Activated CD4-positive, alpha-beta T cell treated with anti-CD3 and anti-CD28 coated beads for 36 hours (primary cell): ENCODE measurements at regions not wholly inside any gene's neighbourhood (a gene's known extent, or its start where the extent isn't known, plus 50 kb on each side); places are given as distances from the start of the nearest gene placed in this dataset.

ENCODE experiments used
- ATAC-seq: fragments of 200-7000 bp; cut with Tn5 transposase; one replicate; pipeline ENCODE4 v1.10.0; 2021; ENCODE audit warnings: mild to moderate bottlenecking, moderate library complexity
- CTCF ChIA-PET: fragments of 350-600 bp; sonication (Branson Sonifier 250); formaldehyde crosslinking; loops from one replicate; lab custom pipeline; 2021; ENCODE audit warnings: antibody characterized with exemption; lab: Charles Lee
- POLR2A ChIA-PET: fragments of 350-600 bp; sonication (Branson Sonifier 250); formaldehyde crosslinking; loops from one replicate; lab custom pipeline; 2021; ENCODE audit warnings: antibody characterized with exemption, inconsistent platforms; lab: Charles Lee
- DNase-seq: peaks from one replicate; pipeline ENCODE4 v3.0.0-alpha.2; 2020
- H3K27ac Mint-ChIP-seq: one replicate; pipeline ENCODE4 v1.8.0; 2021; ENCODE audit warnings: mixed read lengths
- H3K27me3 Mint-ChIP-seq: one replicate; pipeline ENCODE4 v1.8.0; 2021; ENCODE audit warnings: mixed read lengths
- H3K36me3 Mint-ChIP-seq: one replicate; pipeline ENCODE4 v1.8.0; 2021; ENCODE audit warnings: low read depth, mixed read lengths
- H3K4me1 Mint-ChIP-seq: one replicate; pipeline ENCODE4 v1.8.0; 2021; ENCODE audit warnings: mixed read lengths
- H3K4me3 Mint-ChIP-seq: one replicate; pipeline ENCODE4 v1.8.0; 2021; ENCODE audit warnings: mild to moderate bottlenecking, moderate library complexity, mixed read lengths
- H3K9me3 Mint-ChIP-seq: one replicate; pipeline ENCODE4 v1.8.0; 2021; ENCODE audit warnings: low read depth, mixed read lengths
- intact Hi-C, 2 experiments: fragments of 100-400 bp; cut with DNase I in 1 of 2; cut with micrococcal nuclease in 1 of 2; formaldehyde crosslinking; loops; one replicate each; pipeline versions ENCODE4 v1.14.2 to v1.15.1; 2022 to 2024; cut with DNase I, micrococcal nuclease

GRCh38 chr1:56442290-56442877 is 137.0 kb downstream of the PLPP3 start:
- ChIA-PET POLR2A (no interaction called here), CTCF (no interaction called here)
- Mint-ChIP-seq H3K9me3 (no peaks in the 10 kb centered on the region), H3K36me3 (no peaks in the 10 kb centered on the region), H3K27me3 (no peaks in the 10 kb centered on the region), H3K4me1 (no peaks in the 10 kb centered on the region), H3K27ac (no peak overlapping the region), H3K4me3 (no peak overlapping the region)
- DNase-seq (no peak), ATAC-seq (no peak)
- intact Hi-C loops = no loop called here

- no peak for ATAC-seq
- no peaks in the 10 kb centered on the region for H3K27me3 Mint-ChIP-seq
- no peak for DNase-seq
- H3K4me1 Mint-ChIP-seq = no peaks in the 10 kb centered on the region
- no peaks in the 10 kb centered on the region for H3K36me3 Mint-ChIP-seq
- ChIA-PET POLR2A (no interaction called here), CTCF (no interaction called here)
- no peak overlapping the region for H3K4me3 Mint-ChIP-seq
- intact Hi-C loops = no loop called here
- no peaks in the 10 kb centered on the region for H3K9me3 Mint-ChIP-seq
- no peak overlapping the region for H3K27ac Mint-ChIP-seq
Measured at GRCh38 chr1:56441601-56442000, 137.8 kb downstream of the PLPP3 start.

GRCh38 chr1:56439610-56440264 is 139.6 kb downstream of the PLPP3 start:
- H3K9me3 Mint-ChIP-seq = no peaks in the 10 kb centered on the region
- no peak overlapping the region for H3K27ac Mint-ChIP-seq
- DNase-seq (no peak), ATAC-seq (no peak)
- CTCF ChIA-PET = no interaction called here
- H3K36me3 Mint-ChIP-seq = no peaks in the 10 kb centered on the region
- intact Hi-C loops = no loop called here
- no peaks in the 10 kb centered on the region for H3K4me1 Mint-ChIP-seq
- H3K4me3 Mint-ChIP-seq = no peak overlapping the region
- no peaks in the 10 kb centered on the region for H3K27me3 Mint-ChIP-seq
- POLR2A ChIA-PET = no interaction called here

GRCh38 chr1:56438901-56439551 is 140.3 kb downstream of the PLPP3 start:
- ATAC-seq (no peak), DNase-seq (no peak)
- POLR2A ChIA-PET = no interaction called here
- intact Hi-C loops = no loop called here
- Mint-ChIP-seq H3K4me3 (no peak overlapping the region), H3K27ac (no peak overlapping the region), H3K27me3 (no peaks in the 10 kb centered on the region), H3K4me1 (no peaks in the 10 kb centered on the region), H3K36me3 (no peaks in the 10 kb centered on the region), H3K9me3 (no peaks in the 10 kb centered on the region)
- CTCF ChIA-PET = no interaction called here

GRCh38 chr1:56437959-56438358 is 141.4 kb downstream of the PLPP3 start:
- POLR2A ChIA-PET = interaction anchor here (0.6 kb wide), 1 partner anchor 140 kb away, joined by 4 read pairs; no protein-coding TSS in a partner anchor

GRCh38 chr1:56436912-56437417 is 142.4 kb downstream of the PLPP3 start:
- POLR2A ChIA-PET = no interaction called here
- intact Hi-C loops = no loop called here
- Mint-ChIP-seq H3K27ac (no peak overlapping the region), H3K27me3 (no peaks in the 10 kb centered on the region), H3K36me3 (no peaks in the 10 kb centered on the region), H3K9me3 (no peaks in the 10 kb centered on the region), H3K4me3 (no peak overlapping the region), H3K4me1 (no peaks in the 10 kb centered on the region)
- no peak for ATAC-seq
- CTCF ChIA-PET = interaction anchor here (1.1 kb wide), 1 partner anchor 16 kb away, joined by 3 read pairs; no protein-coding TSS in a partner anchor
- DNase-seq = no peak

More at GRCh38 chr1:56437959-56438358, 141.4 kb downstream of the PLPP3 start:
- Mint-ChIP-seq H3K36me3 (no peaks in the 10 kb centered on the region), H3K4me3 (no peak overlapping the region), H3K4me1 (no peaks in the 10 kb centered on the region), H3K27me3 (no peaks in the 10 kb centered on the region), H3K9me3 (no peaks in the 10 kb centered on the region), H3K27ac (no peak overlapping the region)
- no peak for DNase-seq
- intact Hi-C loops = no loop called here
- no peak for ATAC-seq
- CTCF ChIA-PET = no interaction called here

- H3K4me1 Mint-ChIP-seq = no peaks in the 10 kb centered on the region
- ATAC-seq (no peak), DNase-seq (no peak)
- CTCF ChIA-PET = interaction anchor here (1.1 kb wide), 1 partner anchor 16 kb away, joined by 3 read pairs; no protein-coding TSS in a partner anchor
- intact Hi-C loops = no loop called here
- no peaks in the 10 kb centered on the region for H3K9me3 Mint-ChIP-seq
- no peak overlapping the region for H3K27ac Mint-ChIP-seq
- H3K27me3 Mint-ChIP-seq = no peaks in the 10 kb centered on the region
- H3K36me3 Mint-ChIP-seq = no peaks in the 10 kb centered on the region
- POLR2A ChIA-PET = no interaction called here
- no peak overlapping the region for H3K4me3 Mint-ChIP-seq
Measured at GRCh38 chr1:56436296-56436695, 143.1 kb downstream of the PLPP3 start.

- no peak for ATAC-seq
- H3K9me3 Mint-ChIP-seq = no peaks in the 10 kb centered on the region
- no peak overlapping the region for H3K27ac Mint-ChIP-seq
Measured at GRCh38 chr1:56435434-56436262, 143.7 kb downstream of the PLPP3 start.

GRCh38 chr1:56434740-56435139 is 144.6 kb downstream of the PLPP3 start:
- Mint-ChIP-seq H3K4me3 (no peak overlapping the region), H3K9me3 (no peaks in the 10 kb centered on the region), H3K36me3 (no peaks in the 10 kb centered on the region), H3K4me1 (no peaks in the 10 kb centered on the region), H3K27me3 (no peaks in the 10 kb centered on the region), H3K27ac (no peak overlapping the region)
- ChIA-PET POLR2A (no interaction called here), CTCF (interaction anchor here (1.0 kb wide), 1 partner anchor 386 kb away, joined by 3 read pairs; no protein-coding TSS in a partner anchor)
- intact Hi-C loops = no loop called here
- ATAC-seq (no peak), DNase-seq (no peak)

More at GRCh38 chr1:56435434-56436262, 143.7 kb downstream of the PLPP3 start:
- intact Hi-C loops = no loop called here
- no peaks in the 10 kb centered on the region for H3K36me3 Mint-ChIP-seq
- H3K4me3 Mint-ChIP-seq = no peak overlapping the region
- ChIA-PET CTCF (interaction anchor here (0.5 kb wide), 1 partner anchor 729 kb away, joined by 3 read pairs; no protein-coding TSS in a partner anchor), POLR2A (no interaction called here)
- H3K27me3 Mint-ChIP-seq = no peaks in the 10 kb centered on the region
- no peak for DNase-seq
- no peaks in the 10 kb centered on the region for H3K4me1 Mint-ChIP-seq

- ChIA-PET POLR2A (no interaction called here), CTCF (interaction anchor here (1.0 kb wide), 1 partner anchor 387 kb away, joined by 3 read pairs; no protein-coding TSS in a partner anchor)
- no peak for ATAC-seq
- no peak overlapping the region for H3K4me3 Mint-ChIP-seq
- H3K27me3 Mint-ChIP-seq = no peaks in the 10 kb centered on the region
- no peaks in the 10 kb centered on the region for H3K4me1 Mint-ChIP-seq
- H3K36me3 Mint-ChIP-seq = no peaks in the 10 kb centered on the region
- no peak overlapping the region for H3K27ac Mint-ChIP-seq
- DNase-seq = no peak
- intact Hi-C loops = no loop called here
- no peaks in the 10 kb centered on the region for H3K9me3 Mint-ChIP-seq
Measured at GRCh38 chr1:56434025-56434424, 145.3 kb downstream of the PLPP3 start.

GRCh38 chr1:56433056-56433577 is 146.2 kb downstream of the PLPP3 start:
- H3K4me3 Mint-ChIP-seq = no peak overlapping the region
- H3K36me3 Mint-ChIP-seq = no peaks in the 10 kb centered on the region
- no peaks in the 10 kb centered on the region for H3K27me3 Mint-ChIP-seq
- intact Hi-C loops = no loop called here
- no peak overlapping the region for H3K27ac Mint-ChIP-seq
- ATAC-seq (no peak), DNase-seq (no peak)
- CTCF ChIA-PET = no interaction called here
- H3K9me3 Mint-ChIP-seq = no peaks in the 10 kb centered on the region
- no peaks in the 10 kb centered on the region for H3K4me1 Mint-ChIP-seq
- POLR2A ChIA-PET = interaction anchor here (0.6 kb wide), 1 partner anchor 498 kb away, joined by 3 read pairs; no protein-coding TSS in a partner anchor
